ENCODE measurements at regions not wholly inside any gene's neighbourhood (a gene's known extent, or its start where the extent isn't known, plus 50 kb on each side); places are given as distances from the start of the nearest gene placed in this dataset.

- WGBS (ENCODE audit: insufficient coverage) = 99% methylated on average over 8 of the region's 8 CpGs
- Histone ChIP-seq H3K27ac (ENCODE audit: insufficient read depth in 1 of 2, low read depth in 1 of 2, low read length in 2 of 2, poor library complexity in 1 of 2, severe bottlenecking in 2 of 2) (no peak overlapping the region), H3K27me3 (replicated peaks in 2 of 5; ENCODE audit: control insufficient read depth in 4 of 5, insufficient read depth in 5 of 5, low read length in 4 of 5) (peaks cover 0 to 23% (median 2%) of the 10 kb centered on the region in 5 experiments), H3K9me3 (ENCODE audit: control extremely low read depth in 1 of 5, control insufficient read depth in 4 of 5, insufficient read depth in 2 of 5, low read depth in 1 of 5, low read length in 4 of 5) (no peaks in the 10 kb centered on the region), H3K4me1 (ENCODE audit: control extremely low read depth in 1 of 4, control insufficient read depth in 4 of 4, insufficient read depth in 4 of 4, low read length in 3 of 4) (no peaks in the 10 kb centered on the region), H3K36me3 (ENCODE audit: control insufficient read depth in 4 of 4, insufficient read depth in 4 of 4, low read length in 3 of 4) (no peaks in the 10 kb centered on the region), H3K4me3 (ENCODE audit: control insufficient read depth in 1 of 7, extremely low read depth in 1 of 7, insufficient read depth in 4 of 7, low read depth in 2 of 7, low read length in 6 of 7) (no peak overlapping the region)
- CTCF ChIA-PET = interaction anchor here (0.9 to 1.7 kb wide), 2 partner anchors 8 to 12 kb away, joined by 3 to 13 read pairs; no protein-coding TSS in a partner anchor
- POLR2A ChIA-PET = no interaction called here
- DNase-seq = no peak
These were observed 50.6 kb upstream of the C1QTNF9B start for GRCh38 chr13:23947893-23948292.

DNA sequence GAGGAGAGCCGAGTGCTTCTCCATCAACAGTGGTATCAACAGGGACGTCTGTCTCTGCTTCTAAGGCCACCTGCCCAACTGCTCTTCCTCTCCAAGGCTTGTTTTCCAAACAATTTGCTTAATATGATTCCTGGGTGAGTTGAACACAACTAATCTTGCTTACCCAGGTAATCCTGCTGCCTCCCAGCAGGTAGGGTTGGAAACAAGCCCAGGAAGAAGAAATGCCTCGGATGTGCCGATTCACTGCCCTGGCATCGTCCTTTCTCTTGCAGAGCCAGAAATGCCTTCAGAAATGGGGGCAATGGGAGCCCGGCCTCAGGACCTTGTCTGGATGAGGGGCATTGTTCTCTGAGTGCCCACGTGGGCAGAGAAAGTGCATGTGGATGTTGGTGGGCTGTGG lies 51.9 kb upstream of the C1QTNF9B start:
- Histone ChIP-seq H3K4me1 (ENCODE audit: control extremely low read depth in 1 of 4, control insufficient read depth in 4 of 4, insufficient read depth in 4 of 4, low read length in 3 of 4) (no peaks in the 10 kb centered on the region), H3K27ac (ENCODE audit: insufficient read depth in 1 of 2, low read depth in 1 of 2, low read length in 2 of 2, poor library complexity in 1 of 2, severe bottlenecking in 2 of 2) (no peak overlapping the region), H3K9me3 (ENCODE audit: control extremely low read depth in 1 of 5, control insufficient read depth in 4 of 5, insufficient read depth in 2 of 5, low read depth in 1 of 5, low read length in 4 of 5) (no peaks in the 10 kb centered on the region), H3K4me3 (ENCODE audit: control insufficient read depth in 1 of 7, extremely low read depth in 1 of 7, insufficient read depth in 4 of 7, low read depth in 2 of 7, low read length in 6 of 7) (no peak overlapping the region), H3K27me3 (replicated peaks in 2 of 5; ENCODE audit: control insufficient read depth in 4 of 5, insufficient read depth in 5 of 5, low read length in 4 of 5) (peaks cover 0 to 23% (median 2%) of the 10 kb centered on the region in 5 experiments), H3K36me3 (ENCODE audit: control insufficient read depth in 4 of 4, insufficient read depth in 4 of 4, low read length in 3 of 4) (no peaks in the 10 kb centered on the region)
- WGBS (ENCODE audit: insufficient coverage) = 97% methylated on average over 5 of the region's 7 CpGs
- POLR2A ChIA-PET = no interaction called here
- CTCF ChIA-PET = interaction anchor here (1.7 to 4.6 kb wide), 2 partner anchors 11 to 12 kb away, joined by 13 to 32 read pairs; no protein-coding TSS in a partner anchor
- no peak for DNase-seq

GRCh38 chr13:23949736-23950135 lies 52.4 kb upstream of the C1QTNF9B start:
- 100% methylated on average over 4 of the region's 4 CpGs for WGBS (ENCODE audit: insufficient coverage)
- Histone ChIP-seq H3K4me3 (ENCODE audit: control insufficient read depth in 1 of 7, extremely low read depth in 1 of 7, insufficient read depth in 4 of 7, low read depth in 2 of 7, low read length in 6 of 7) (no peak overlapping the region), H3K27ac (ENCODE audit: insufficient read depth in 1 of 2, low read depth in 1 of 2, low read length in 2 of 2, poor library complexity in 1 of 2, severe bottlenecking in 2 of 2) (no peak overlapping the region), H3K27me3 (replicated peaks in 2 of 5; ENCODE audit: control insufficient read depth in 4 of 5, insufficient read depth in 5 of 5, low read length in 4 of 5) (peaks cover 0 to 23% (median 2%) of the 10 kb centered on the region in 5 experiments), H3K4me1 (ENCODE audit: control extremely low read depth in 1 of 4, control insufficient read depth in 4 of 4, insufficient read depth in 4 of 4, low read length in 3 of 4) (no peaks in the 10 kb centered on the region), H3K9me3 (ENCODE audit: control extremely low read depth in 1 of 5, control insufficient read depth in 4 of 5, insufficient read depth in 2 of 5, low read depth in 1 of 5, low read length in 4 of 5) (no peaks in the 10 kb centered on the region), H3K36me3 (ENCODE audit: control insufficient read depth in 4 of 4, insufficient read depth in 4 of 4, low read length in 3 of 4) (no peaks in the 10 kb centered on the region)
- ChIA-PET CTCF (interaction anchor here (4.6 kb wide), 1 partner anchor 11 kb away, joined by 32 read pairs; no protein-coding TSS in a partner anchor), POLR2A (no interaction called here)
- DNase-seq = no peak

GRCh38 chr13:23950736-23951510 lies 53.6 kb upstream of the C1QTNF9B start:
- H3K4me1 ChIP-seq (ENCODE audit: control extremely low read depth in 1 of 4, control insufficient read depth in 4 of 4, insufficient read depth in 4 of 4, low read length in 3 of 4) = no peaks in the 10 kb centered on the region
- POLR2A ChIA-PET = no interaction called here
- no peak overlapping the region for H3K27ac ChIP-seq (ENCODE audit: insufficient read depth in 1 of 2, low read depth in 1 of 2, low read length in 2 of 2, poor library complexity in 1 of 2, severe bottlenecking in 2 of 2)
- H3K36me3 ChIP-seq (ENCODE audit: control insufficient read depth in 4 of 4, insufficient read depth in 4 of 4, low read length in 3 of 4) = no peaks in the 10 kb centered on the region
- 92% methylated on average over 10 of the region's 10 CpGs for WGBS (ENCODE audit: insufficient coverage)
- H3K4me3 ChIP-seq (ENCODE audit: control insufficient read depth in 1 of 7, extremely low read depth in 1 of 7, insufficient read depth in 4 of 7, low read depth in 2 of 7, low read length in 6 of 7) = no peak overlapping the region
- CTCF ChIA-PET = interaction anchor here (4.6 kb wide), 1 partner anchor 10 kb away, joined by 32 read pairs; no protein-coding TSS in a partner anchor
- no peaks in the 10 kb centered on the region for H3K9me3 ChIP-seq (ENCODE audit: control extremely low read depth in 1 of 5, control insufficient read depth in 4 of 5, insufficient read depth in 2 of 5, low read depth in 1 of 5, low read length in 4 of 5)
- DNase-seq = no peak
- peaks cover 0 to 15% (median 4%) of the 10 kb centered on the region in 5 experiments for H3K27me3 ChIP-seq (replicated peaks in 2 of 5; ENCODE audit: control insufficient read depth in 4 of 5, insufficient read depth in 5 of 5, low read length in 4 of 5)

- 94% methylated on average over 9 of the region's 13 CpGs for WGBS (ENCODE audit: insufficient coverage)
- H3K27ac ChIP-seq (ENCODE audit: insufficient read depth in 1 of 2, low read depth in 1 of 2, low read length in 2 of 2, poor library complexity in 1 of 2, severe bottlenecking in 2 of 2) = no peak overlapping the region
- no peaks in the 10 kb centered on the region for H3K36me3 ChIP-seq (ENCODE audit: control insufficient read depth in 4 of 4, insufficient read depth in 4 of 4, low read length in 3 of 4)
- ChIA-PET POLR2A (no interaction called here), CTCF (interaction anchor here (0.9 to 4.6 kb wide), 2 partner anchors 8 to 16 kb away, joined by 3 to 32 read pairs; no protein-coding TSS in a partner anchor)
- H3K4me3 ChIP-seq (ENCODE audit: control insufficient read depth in 1 of 7, extremely low read depth in 1 of 7, insufficient read depth in 4 of 7, low read depth in 2 of 7, low read length in 6 of 7) = no peak overlapping the region
- DNase-seq = no peak
- H3K4me1 ChIP-seq (ENCODE audit: control extremely low read depth in 1 of 4, control insufficient read depth in 4 of 4, insufficient read depth in 4 of 4, low read length in 3 of 4) = no peaks in the 10 kb centered on the region
- H3K27me3 ChIP-seq (replicated peaks in 2 of 5; ENCODE audit: control insufficient read depth in 4 of 5, insufficient read depth in 5 of 5, low read length in 4 of 5) = peaks cover 0 to 8% (median 0%) of the 10 kb centered on the region in 5 experiments
- no peaks in the 10 kb centered on the region for H3K9me3 ChIP-seq (ENCODE audit: control extremely low read depth in 1 of 5, control insufficient read depth in 4 of 5, insufficient read depth in 2 of 5, low read depth in 1 of 5, low read length in 4 of 5)
These were observed 55.5 kb upstream of the C1QTNF9B start for GRCh38 chr13:23952796-23953195.

DNA sequence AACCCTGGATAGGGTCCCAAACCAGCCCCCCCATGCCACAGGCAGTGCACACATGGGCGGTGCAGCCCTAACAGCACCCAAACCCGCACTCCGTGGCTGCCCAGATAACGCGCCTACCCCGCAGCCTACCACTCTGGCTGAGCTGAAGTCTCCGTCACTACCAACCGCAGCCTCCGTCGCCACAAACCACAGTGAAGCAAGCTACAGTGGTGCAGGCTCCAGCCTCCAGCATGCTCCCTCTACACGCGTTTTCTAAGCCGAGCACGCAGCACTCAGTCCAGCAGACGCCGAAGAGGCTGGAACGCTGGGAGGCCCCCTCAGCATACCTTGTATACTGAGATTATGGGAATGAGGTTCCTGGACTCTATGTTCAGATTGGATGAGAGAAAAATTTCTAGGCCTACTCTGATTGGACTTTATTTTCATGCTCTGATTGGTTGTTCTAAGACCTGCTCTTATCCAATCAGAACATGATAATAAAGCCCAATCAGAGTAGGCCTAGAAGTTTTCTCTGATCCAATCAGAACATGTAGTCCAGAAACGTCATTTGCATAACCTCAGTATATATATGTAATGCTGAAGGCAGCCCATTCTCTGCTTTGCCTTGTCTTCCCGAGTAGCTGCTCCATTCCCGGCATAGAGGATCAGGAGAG lies 56.7 kb upstream of the C1QTNF9B start:
- POLR2A ChIA-PET = interaction anchor here (0.7 kb wide), 1 partner anchor 10 kb away, joined by 4 read pairs; no protein-coding TSS in a partner anchor
- CTCF ChIA-PET = interaction anchor here (4.6 kb wide), 1 partner anchor 7 kb away, joined by 32 read pairs; no protein-coding TSS in a partner anchor
- WGBS (ENCODE audit: insufficient coverage) = 92% methylated on average over 17 of the region's 20 CpGs
- H3K27me3 ChIP-seq (replicated peaks in 2 of 5; ENCODE audit: control insufficient read depth in 4 of 5, insufficient read depth in 5 of 5, low read length in 4 of 5) = peaks cover 0 to 8% (median 0%) of the 10 kb centered on the region in 5 experiments
- H3K27ac ChIP-seq (ENCODE audit: insufficient read depth in 1 of 2, low read depth in 1 of 2, low read length in 2 of 2, poor library complexity in 1 of 2, severe bottlenecking in 2 of 2) = no peak overlapping the region
- H3K36me3 ChIP-seq (ENCODE audit: control insufficient read depth in 4 of 4, insufficient read depth in 4 of 4, low read length in 3 of 4) = no peaks in the 10 kb centered on the region
- no peaks in the 10 kb centered on the region for H3K9me3 ChIP-seq (ENCODE audit: control extremely low read depth in 1 of 5, control insufficient read depth in 4 of 5, insufficient read depth in 2 of 5, low read depth in 1 of 5, low read length in 4 of 5)
- no peak overlapping the region for H3K4me3 ChIP-seq (ENCODE audit: control insufficient read depth in 1 of 7, extremely low read depth in 1 of 7, insufficient read depth in 4 of 7, low read depth in 2 of 7, low read length in 6 of 7)
- no peaks in the 10 kb centered on the region for H3K4me1 ChIP-seq (ENCODE audit: control extremely low read depth in 1 of 4, control insufficient read depth in 4 of 4, insufficient read depth in 4 of 4, low read length in 3 of 4)
- no peak for DNase-seq

- no peaks in the 10 kb centered on the region for H3K36me3 ChIP-seq (ENCODE audit: control insufficient read depth in 4 of 4, insufficient read depth in 4 of 4, low read length in 3 of 4)
- peaks cover 0 to 8% (median 0%) of the 10 kb centered on the region in 5 experiments for H3K27me3 ChIP-seq (replicated peaks in 2 of 5; ENCODE audit: control insufficient read depth in 4 of 5, insufficient read depth in 5 of 5, low read length in 4 of 5)
- WGBS (ENCODE audit: insufficient coverage) = 80% methylated on average over 4 of the region's 4 CpGs
- no peak overlapping the region for H3K4me3 ChIP-seq (ENCODE audit: control insufficient read depth in 1 of 7, extremely low read depth in 1 of 7, insufficient read depth in 4 of 7, low read depth in 2 of 7, low read length in 6 of 7)
- no peaks in the 10 kb centered on the region for H3K4me1 ChIP-seq (ENCODE audit: control extremely low read depth in 1 of 4, control insufficient read depth in 4 of 4, insufficient read depth in 4 of 4, low read length in 3 of 4)
- no peak for DNase-seq
- CTCF ChIA-PET = no interaction called here
- H3K9me3 ChIP-seq (ENCODE audit: control extremely low read depth in 1 of 5, control insufficient read depth in 4 of 5, insufficient read depth in 2 of 5, low read depth in 1 of 5, low read length in 4 of 5) = no peaks in the 10 kb centered on the region
- POLR2A ChIA-PET = no interaction called here
- no peak overlapping the region for H3K27ac ChIP-seq (ENCODE audit: insufficient read depth in 1 of 2, low read depth in 1 of 2, low read length in 2 of 2, poor library complexity in 1 of 2, severe bottlenecking in 2 of 2)
These were observed 57.8 kb upstream of the C1QTNF9B start for GRCh38 chr13:23955064-23955463.
